Pancreas (tissue), 10 donors: ENCODE measurements at regions not wholly inside any gene's neighbourhood (a gene's known extent, or its start where the extent isn't known, plus 50 kb on each side); places are given as distances from the start of the nearest gene placed in this dataset.

ENCODE experiments used
- ATAC-seq, 4 donors: fragments of 200-7000 bp; cut with Tn5 transposase; one replicate each; pipeline versions ENCODE4 v1.8.0 to v1.9.1; 2020; ENCODE audit warnings: mild to moderate bottlenecking in 4 of 4, moderate library complexity in 4 of 4
- DNase-seq, 6 donors: peaks; one replicate each; pipeline ENCODE4 v3.0.0-alpha.2; 2020
- FAIRE-seq: peaks from 2 replicates; lab custom pipeline; 2012; peaks lifted over from hg19 to GRCh38; lab: Jason Lieb, UNC
- H3K27ac ChIP-seq, 4 donors: fragments of 200-600 bp; sonication (generic); 1 replicate in 3 of 4; 2 replicates in 1 of 4; pipeline versions ENCODE4 v1.5.0 to v1.8.0; 2020
- H3K27me3 ChIP-seq, 4 donors: fragments of 200-600 bp; one replicate each; pipeline ENCODE4 v1.8.0; 2021
- H3K36me3 ChIP-seq, 3 donors: fragments of 200-600 bp; sonication (generic) in 1 of 3; one replicate each; pipeline versions ENCODE4 v1.5.0 to v1.8.0; 2020 to 2021
- H3K4me1 ChIP-seq, 3 donors: fragments of 200-600 bp; one replicate each; pipeline ENCODE4 v1.8.0; 2021
- H3K4me3 ChIP-seq, 4 donors: fragments of 200-600 bp; sonication (generic) in 2 of 4; one replicate each; pipeline versions ENCODE4 v1.5.0 to v1.8.0; 2020 to 2021
- H3K9me3 ChIP-seq, 4 donors: fragments of 200-600 bp; one replicate each; pipeline ENCODE4 v1.8.0; 2021
- WGBS, 2 donors: extraction: QIAGEN DNeasy Blood & Tissue Kit; methylation state at CpG; one replicate each; pipeline ENCODE4 v1.1.7; 2013; 5-methylcytosine and 5-hydroxymethylcytosine counted together
- intact Hi-C, 3 donors: fragments of 100-400 bp; cut with DNase I; formaldehyde crosslinking; loops; one replicate each; pipeline versions ENCODE4 v1.11.1 to v1.14.2; 2022
- TF ChIP-seq, protein P1 (sequence below), 4 donors: fragments of 200-600 bp; sonication (generic) in 3 of 4; IDR thresholded peaks; one replicate each; pipeline versions ENCODE4 v1.5.0 to v1.8.0; 2021; ENCODE audit warnings: antibody characterized with exemption in 4 of 4
- donor health status: healthy with polysubstance abuse.
- donor health status: DM: no; HTN: no; CAD: no; lungs with moderate emphysema.
- donor health status: DM: no; HTN: no; CAD: no.
- donor health status: control.
- donor health status: control.
- donor health status: Bipolar disorder and iron deficiency.
- donor health status: DM: yes; HTN: yes; CAD: no.
- donor health status: DM: no; HTN: no; CAD: no.
- donor health status: DM: no; HTN: no; CAD: no.
- donor health status: DM: yes; HTN: yes; CAD: no.

DNA sequence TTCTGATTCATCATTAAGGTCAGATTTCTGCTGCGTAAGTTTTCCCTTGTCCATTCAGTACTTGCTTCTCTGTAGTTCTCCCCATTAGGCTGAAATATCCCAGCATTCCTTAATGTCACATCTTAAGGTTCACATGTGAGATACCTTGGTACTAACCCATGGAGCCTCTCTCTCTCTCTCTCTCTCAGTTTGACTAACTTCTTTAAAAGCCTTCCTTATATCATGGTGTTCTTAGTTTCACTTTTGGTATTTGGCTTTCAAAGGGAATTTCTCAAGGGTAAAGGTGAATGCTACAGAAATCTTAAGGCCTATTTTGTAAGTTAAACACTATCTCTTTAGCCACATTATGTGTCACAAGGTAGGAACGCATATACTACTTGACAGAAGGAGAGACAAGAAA, 427.3 kb upstream of the ZNF717 start:
- Histone ChIP-seq H3K27me3 (no peaks in the 10 kb centered on the region), H3K9me3 (no peaks in the 10 kb centered on the region), H3K36me3 (no peaks in the 10 kb centered on the region), H3K27ac (no peak overlapping the region), H3K4me3 (no peak overlapping the region), H3K4me1 (no peaks in the 10 kb centered on the region)
- TF ChIP-seq, protein P1, sequence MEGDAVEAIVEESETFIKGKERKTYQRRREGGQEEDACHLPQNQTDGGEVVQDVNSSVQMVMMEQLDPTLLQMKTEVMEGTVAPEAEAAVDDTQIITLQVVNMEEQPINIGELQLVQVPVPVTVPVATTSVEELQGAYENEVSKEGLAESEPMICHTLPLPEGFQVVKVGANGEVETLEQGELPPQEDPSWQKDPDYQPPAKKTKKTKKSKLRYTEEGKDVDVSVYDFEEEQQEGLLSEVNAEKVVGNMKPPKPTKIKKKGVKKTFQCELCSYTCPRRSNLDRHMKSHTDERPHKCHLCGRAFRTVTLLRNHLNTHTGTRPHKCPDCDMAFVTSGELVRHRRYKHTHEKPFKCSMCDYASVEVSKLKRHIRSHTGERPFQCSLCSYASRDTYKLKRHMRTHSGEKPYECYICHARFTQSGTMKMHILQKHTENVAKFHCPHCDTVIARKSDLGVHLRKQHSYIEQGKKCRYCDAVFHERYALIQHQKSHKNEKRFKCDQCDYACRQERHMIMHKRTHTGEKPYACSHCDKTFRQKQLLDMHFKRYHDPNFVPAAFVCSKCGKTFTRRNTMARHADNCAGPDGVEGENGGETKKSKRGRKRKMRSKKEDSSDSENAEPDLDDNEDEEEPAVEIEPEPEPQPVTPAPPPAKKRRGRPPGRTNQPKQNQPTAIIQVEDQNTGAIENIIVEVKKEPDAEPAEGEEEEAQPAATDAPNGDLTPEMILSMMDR (IDR thresholded peaks at IDR 0.05), result no peak
- FAIRE-seq, result no peak
- no peak for ATAC-seq
- intact Hi-C loops, result no loop called here
- WGBS, 2 donors, result 64 to 71% methylated on average over 2 of the region's 2 CpGs
- DNase-seq, result no peak

DNA sequence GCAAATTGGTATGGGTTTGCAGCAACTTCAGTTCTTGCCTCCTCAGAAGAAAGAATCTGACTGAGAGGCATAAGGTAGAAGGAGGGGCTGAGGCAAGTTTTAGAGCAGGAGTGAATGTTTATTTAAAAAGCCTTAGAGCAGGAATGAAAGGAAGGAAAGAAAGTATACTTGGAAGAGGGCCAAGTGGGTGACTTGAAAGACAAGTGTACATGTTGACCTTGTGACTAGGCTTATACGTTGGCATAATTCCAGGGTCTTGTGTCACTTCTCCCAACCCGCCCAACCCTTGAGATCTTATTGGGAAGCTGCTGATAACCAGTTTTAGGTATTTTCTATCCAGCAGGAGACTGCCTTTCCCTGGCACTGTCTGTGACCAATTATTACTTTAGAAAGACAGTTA, 436.9 kb upstream of the ZNF717 start:
- no peak overlapping the region for H3K4me3 ChIP-seq
- ATAC-seq (no peak), DNase-seq (no peak), FAIRE-seq (no peak)
- TF ChIP-seq, protein P1 (IDR thresholded peaks at IDR 0.05), result no peak
- WGBS, 2 donors, result 18 to 26% methylated on average over 2 of the region's 2 CpGs
- no peaks in the 10 kb centered on the region for H3K27me3 ChIP-seq
- H3K9me3 ChIP-seq, result no peaks in the 10 kb centered on the region
- H3K4me1 ChIP-seq, result no peaks in the 10 kb centered on the region
- intact Hi-C loops, result no loop called here
- no peak overlapping the region for H3K27ac ChIP-seq
- H3K36me3 ChIP-seq, result no peaks in the 10 kb centered on the region

DNA sequence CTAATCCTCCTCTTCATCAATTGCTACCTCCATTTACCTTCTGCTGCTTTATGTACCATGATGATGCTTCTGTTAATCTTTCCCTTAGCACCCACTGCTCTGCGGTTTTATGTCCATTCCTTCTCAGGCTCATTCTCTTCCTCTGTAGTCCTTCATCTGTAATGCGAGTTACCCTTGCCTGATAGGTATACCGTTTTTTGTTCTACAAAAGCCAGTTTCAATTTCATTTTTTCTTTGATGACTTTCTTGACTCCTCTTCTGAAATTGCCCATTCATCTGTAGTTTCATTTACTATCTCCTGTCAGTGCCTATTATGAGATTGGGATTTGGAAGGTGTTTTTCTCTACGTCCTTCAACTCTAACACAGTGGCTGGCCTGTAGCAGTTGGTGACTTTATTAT, 445.9 kb upstream of the ZNF717 start:
- TF ChIP-seq, protein P1 (IDR thresholded peaks at IDR 0.05), result no peak
- WGBS, 2 donors, result 69 to 84% methylated on average over 4 of the region's 4 CpGs
- Histone ChIP-seq H3K4me3 (no peak overlapping the region), H3K9me3 (no peaks in the 10 kb centered on the region), H3K27ac (no peak overlapping the region), H3K36me3 (no peaks in the 10 kb centered on the region), H3K27me3 (no peaks in the 10 kb centered on the region), H3K4me1 (no peaks in the 10 kb centered on the region)
- no peak for FAIRE-seq
- no peak for DNase-seq
- intact Hi-C loops, result no loop called here
- ATAC-seq, result no peak

DNA sequence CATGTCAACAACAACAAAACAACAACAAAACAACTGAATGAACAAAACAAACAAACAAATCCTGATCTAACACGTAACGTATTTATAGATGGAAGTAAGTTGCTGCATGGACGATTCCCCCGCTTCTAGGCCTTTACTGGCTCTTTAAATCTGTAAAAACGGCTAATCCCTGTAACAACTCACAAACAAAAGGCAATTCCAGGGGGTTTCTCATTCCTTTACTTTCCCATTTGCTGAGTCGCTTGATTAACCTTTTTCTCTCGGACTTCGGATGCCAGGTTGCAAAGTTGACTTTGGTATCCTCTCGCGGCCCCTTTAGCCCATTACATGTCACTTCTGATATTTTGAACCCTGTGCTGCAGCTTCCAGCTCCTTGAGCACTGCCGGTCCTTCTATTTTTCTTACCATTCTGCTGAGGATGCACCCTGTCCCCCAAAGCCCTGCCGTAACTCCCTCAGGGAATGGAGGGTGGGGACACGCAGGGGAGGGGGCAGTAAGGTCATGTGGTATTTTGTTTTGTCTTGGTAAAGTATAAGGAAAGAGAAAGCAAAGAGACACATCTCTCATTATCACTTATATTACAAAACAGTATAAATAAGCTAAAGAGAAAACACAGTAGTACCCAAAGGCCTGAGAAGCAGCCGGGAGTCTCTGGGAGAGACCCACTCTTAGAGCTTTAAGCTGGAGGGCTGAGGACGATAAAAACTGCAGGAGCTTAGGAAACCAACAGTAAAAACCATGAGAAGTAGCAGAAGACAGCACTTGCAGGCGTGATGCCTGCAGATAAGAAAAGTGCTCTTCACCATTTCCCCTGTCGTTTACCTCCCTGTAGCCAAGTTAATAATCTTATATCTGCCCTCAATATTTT, 457.8 kb upstream of the ZNF717 start:
- H3K36me3 ChIP-seq, result no peaks in the 10 kb centered on the region
- 67 to 75% methylated on average over 17 of the region's 17 CpGs for WGBS, 2 donors
- H3K27me3 ChIP-seq, result no peaks in the 10 kb centered on the region
- H3K27ac ChIP-seq, result no peak overlapping the region
- TF ChIP-seq, protein P1 (IDR thresholded peaks at IDR 0.05), result no peak
- H3K4me1 ChIP-seq, result no peaks in the 10 kb centered on the region
- no peak overlapping the region for H3K4me3 ChIP-seq
- no peak for DNase-seq
- intact Hi-C loops, result no loop called here
- H3K9me3 ChIP-seq, result no peaks in the 10 kb centered on the region
- no peak for ATAC-seq
- FAIRE-seq, result no peak

DNA sequence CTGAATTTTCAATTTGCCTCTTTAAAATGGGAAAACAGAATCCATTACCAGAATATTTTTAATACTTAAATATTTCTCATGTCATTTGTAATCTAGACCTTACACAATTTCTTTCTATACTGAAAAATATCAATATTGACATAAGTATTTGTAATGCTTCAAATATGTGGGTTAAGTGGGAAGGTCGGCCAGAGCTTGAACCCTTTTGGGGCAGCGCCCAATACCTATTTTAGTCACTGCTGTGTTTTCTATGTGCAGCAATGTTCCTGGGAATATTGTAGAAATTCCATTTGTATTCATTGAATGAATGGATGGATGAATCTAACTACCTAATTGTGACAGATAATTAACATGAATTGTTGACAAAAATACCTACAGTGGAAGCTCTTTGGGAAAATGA, 459.7 kb upstream of the ZNF717 start:
- no peak for DNase-seq
- no peak for FAIRE-seq
- no peaks in the 10 kb centered on the region for H3K9me3 ChIP-seq
- no peak overlapping the region for H3K27ac ChIP-seq
- TF ChIP-seq, protein P1 (IDR thresholded peaks at IDR 0.05), result no peak
- H3K27me3 ChIP-seq, result no peaks in the 10 kb centered on the region
- intact Hi-C loops, result no loop called here
- no peak for ATAC-seq
- no peaks in the 10 kb centered on the region for H3K4me1 ChIP-seq
- WGBS, 2 donors, result 39 to 51% methylated on average over 2 of the region's 2 CpGs
- no peak overlapping the region for H3K4me3 ChIP-seq
- H3K36me3 ChIP-seq, result no peaks in the 10 kb centered on the region
